ENCODE measurements at regions not wholly inside any gene's neighbourhood (a gene's known extent, or its start where the extent isn't known, plus 50 kb on each side); places are given as distances from the start of the nearest gene placed in this dataset.
"Not testable (repeated sequence)": the region's sequence is repeated elsewhere in the genome, so short reads cannot be mapped to it uniquely, and the experiment has no call there.

GRCh38 chr6:6742535-6742934 is 154.0 kb downstream of the LY86 start (continued):
- TF ChIP-seq ZNF449 (tag by site-specific recombination; IDR thresholded peaks at IDR 0.05) (no peak), ZSCAN4 (tag by site-specific recombination; IDR thresholded peaks at IDR 0.05) (no peak)

GRCh38 chr6:6744551-6744950 is 156.0 kb downstream of the LY86 start:
- TF ChIP-seq SCRT2 (tag by site-specific recombination; IDR thresholded peaks at IDR 0.05) (no peak), ZNF19 (tag by site-specific recombination; IDR thresholded peaks at IDR 0.05; ENCODE audit: low read depth) (no peak), OVOL3 (tag by site-specific recombination; IDR thresholded peaks at IDR 0.05) (no peak)
- no peaks in the 10 kb centered on the region for H3K36me3 ChIP-seq (ENCODE audit: control insufficient read depth in 2 of 2, insufficient read depth in 1 of 2, low read length in 2 of 2)
- no peaks in the 10 kb centered on the region for H3K9me3 ChIP-seq (ENCODE audit: control insufficient read depth, insufficient read depth, low read depth, low read length)
- H3K4me3 ChIP-seq (ENCODE audit: low read depth, low read length): no peak overlapping the region
- ChIA-PET CTCF (interaction anchor here (1.8 kb wide), 1 partner anchor 14 kb away, joined by 4 read pairs; no protein-coding TSS in a partner anchor), POLR2A (no interaction called here)
- H3K4me1 ChIP-seq (ENCODE audit: control insufficient read depth, insufficient read depth, low read length): no peaks in the 10 kb centered on the region
- no peak overlapping the region for H3K27ac ChIP-seq (ENCODE audit: extremely low read depth, low read depth, low read length)

- H3K4me1 ChIP-seq (ENCODE audit: control insufficient read depth, insufficient read depth, low read length); H3K4me3 ChIP-seq (ENCODE audit: low read depth, low read length); POLR2A ChIA-PET; H3K27ac ChIP-seq (ENCODE audit: extremely low read depth, low read depth, low read length); H3K36me3 ChIP-seq (ENCODE audit: control insufficient read depth in 2 of 2, insufficient read depth in 1 of 2, low read length in 2 of 2); H3K9me3 ChIP-seq (ENCODE audit: control insufficient read depth, insufficient read depth, low read depth, low read length): not testable (repeated sequence)
- CTCF ChIA-PET: interaction anchor here (1.8 kb wide), 1 partner anchor 13 kb away, joined by 4 read pairs; no protein-coding TSS in a partner anchor
Measured at GRCh38 chr6:6745637-6746332, 157.3 kb downstream of the LY86 start.

- Histone ChIP-seq H3K36me3 (ENCODE audit: control insufficient read depth in 2 of 2, insufficient read depth in 1 of 2, low read length in 2 of 2) (no peaks in the 10 kb centered on the region), H3K4me1 (ENCODE audit: control insufficient read depth, insufficient read depth, low read length) (no peaks in the 10 kb centered on the region), H3K27ac (ENCODE audit: extremely low read depth, low read depth, low read length) (no peak overlapping the region), H3K9me3 (ENCODE audit: control insufficient read depth, insufficient read depth, low read depth, low read length) (no peaks in the 10 kb centered on the region), H3K4me3 (ENCODE audit: low read depth, low read length) (no peak overlapping the region)
- POLR2A ChIA-PET: no interaction called here
- TF ChIP-seq KLF10 (tag by site-specific recombination; IDR thresholded peaks at IDR 0.05): no peak
- TF ChIP-seq ZNF280C (tag by site-specific recombination; IDR thresholded peaks at IDR 0.05): no peak
- TF ChIP-seq GLI4 (tag by site-specific recombination; IDR thresholded peaks at IDR 0.05): no peak
- TF ChIP-seq ZNF350 (tag by site-specific recombination; IDR thresholded peaks at IDR 0.05): no peak
- no peak for TF ChIP-seq ZBTB10 (tag by site-specific recombination; IDR thresholded peaks at IDR 0.05)
- no peak for TF ChIP-seq SCRT1 (tag by site-specific recombination; IDR thresholded peaks at IDR 0.05; ENCODE audit: borderline replicate concordance)
- CTCF ChIA-PET: interaction anchor here (1.8 kb wide), 1 partner anchor 13 kb away, joined by 4 read pairs; no protein-coding TSS in a partner anchor
Measured at GRCh38 chr6:6746333-6746969, 157.9 kb downstream of the LY86 start.

Measured in HEK293 (cell line).